AG09319 (cell line): ENCODE measurements at regions not wholly inside any gene's neighbourhood (a gene's known extent, or its start where the extent isn't known, plus 50 kb on each side); places are given as distances from the start of the nearest gene placed in this dataset.

Experiments
- DNase-seq: peaks from one replicate; pipeline ENCODE4 v3.0.0-alpha.2; 2010; ENCODE audit warnings: low read depth; ENCODE audit errors: extremely low read depth
- TF ChIP-seq, protein P1 (sequence below): IDR thresholded peaks from 2 replicates; pipeline ENCODE4 v1.5.1; 2011; ENCODE audit warnings: low read depth, mild to moderate bottlenecking, inconsistent platforms, low read length, moderate library complexity

GRCh38 chr12:39072658-39073057, 167.3 kb upstream of the CPNE8 start:
- TF ChIP-seq, protein P1, sequence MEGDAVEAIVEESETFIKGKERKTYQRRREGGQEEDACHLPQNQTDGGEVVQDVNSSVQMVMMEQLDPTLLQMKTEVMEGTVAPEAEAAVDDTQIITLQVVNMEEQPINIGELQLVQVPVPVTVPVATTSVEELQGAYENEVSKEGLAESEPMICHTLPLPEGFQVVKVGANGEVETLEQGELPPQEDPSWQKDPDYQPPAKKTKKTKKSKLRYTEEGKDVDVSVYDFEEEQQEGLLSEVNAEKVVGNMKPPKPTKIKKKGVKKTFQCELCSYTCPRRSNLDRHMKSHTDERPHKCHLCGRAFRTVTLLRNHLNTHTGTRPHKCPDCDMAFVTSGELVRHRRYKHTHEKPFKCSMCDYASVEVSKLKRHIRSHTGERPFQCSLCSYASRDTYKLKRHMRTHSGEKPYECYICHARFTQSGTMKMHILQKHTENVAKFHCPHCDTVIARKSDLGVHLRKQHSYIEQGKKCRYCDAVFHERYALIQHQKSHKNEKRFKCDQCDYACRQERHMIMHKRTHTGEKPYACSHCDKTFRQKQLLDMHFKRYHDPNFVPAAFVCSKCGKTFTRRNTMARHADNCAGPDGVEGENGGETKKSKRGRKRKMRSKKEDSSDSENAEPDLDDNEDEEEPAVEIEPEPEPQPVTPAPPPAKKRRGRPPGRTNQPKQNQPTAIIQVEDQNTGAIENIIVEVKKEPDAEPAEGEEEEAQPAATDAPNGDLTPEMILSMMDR: no peak
- no peak for DNase-seq

GRCh38 chr12:39071611-39072010, 166.2 kb upstream of the CPNE8 start:
- DNase-seq: no peak
- TF ChIP-seq, protein P1: no peak

- DNase-seq: no peak
- TF ChIP-seq, protein P1: no peak
Observed at GRCh38 chr12:39070775-39071174, 165.4 kb upstream of the CPNE8 start.

DNA sequence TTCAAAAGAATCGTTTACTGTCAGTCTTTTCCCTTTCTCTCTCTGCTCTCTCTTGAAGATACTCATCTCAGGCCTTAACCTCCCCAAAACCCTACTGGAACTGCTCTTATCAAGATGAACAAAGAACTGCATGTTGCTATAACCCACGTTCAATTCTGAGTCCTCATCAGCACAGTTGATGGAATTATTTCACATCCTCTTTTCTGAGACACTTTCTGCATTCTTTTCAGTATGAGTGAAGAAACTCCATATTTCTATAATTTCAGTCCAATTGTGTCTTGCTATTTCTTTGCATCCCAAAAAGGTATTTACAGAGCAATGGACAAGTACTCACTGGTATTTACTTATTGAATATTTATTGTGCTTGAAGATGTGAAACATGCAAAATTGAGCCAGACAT, 160.1 kb upstream of the CPNE8 start:
- TF ChIP-seq, protein P1: no peak
- DNase-seq: no peak

- TF ChIP-seq, protein P1: no peak
- no peak for DNase-seq
Observed at GRCh38 chr12:39064708-39065107, 159.3 kb upstream of the CPNE8 start.

DNA sequence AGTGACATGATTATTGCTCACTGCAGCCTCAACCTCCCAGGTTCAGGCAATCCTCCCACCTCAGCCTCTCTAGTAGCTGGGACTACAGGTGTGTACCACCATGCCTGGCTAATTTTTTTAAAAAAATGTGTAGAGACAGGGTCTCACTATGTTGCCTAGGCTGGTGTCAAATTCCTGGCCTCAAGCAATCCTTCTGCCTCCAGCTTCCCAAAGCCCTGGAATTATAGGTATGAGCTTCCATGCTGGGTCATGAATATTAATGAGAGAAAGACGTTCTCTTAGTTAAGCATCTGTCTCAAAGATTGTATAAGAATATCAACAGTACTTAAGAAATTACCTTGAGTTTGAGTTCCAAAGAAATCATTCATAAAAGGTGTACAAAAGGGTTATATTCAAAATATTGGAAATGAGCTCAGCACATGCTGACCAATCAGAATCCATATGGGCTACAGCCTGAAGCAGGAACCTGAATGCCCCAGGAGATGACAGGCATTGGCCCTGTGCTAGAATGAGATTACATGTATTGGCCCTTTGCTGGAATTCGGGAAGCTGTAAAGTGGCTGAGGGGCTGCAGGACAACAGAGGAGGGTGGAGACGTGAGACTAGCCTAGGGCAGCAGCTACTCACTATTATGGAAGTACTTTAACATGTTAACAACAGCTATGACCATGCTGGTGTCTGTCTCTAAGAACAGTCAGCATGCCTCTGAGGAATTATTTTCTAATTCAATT, 157.0 kb upstream of the CPNE8 start:
- DNase-seq: no peak
- TF ChIP-seq, protein P1: no peak

- no peak for DNase-seq
- TF ChIP-seq, protein P1: no peak
Observed at GRCh38 chr12:39061576-39061975, 156.2 kb upstream of the CPNE8 start.
